SK-N-SH (cell line): ENCODE measurements at regions not wholly inside any gene's neighbourhood (a gene's known extent, or its start where the extent isn't known, plus 50 kb on each side); places are given as distances from the start of the nearest gene placed in this dataset.

ENCODE experiments used
- CTCF ChIA-PET: fragments of 300-600, 350-600 bp; formaldehyde crosslinking; extraction: SDS; loops from one replicate; lab custom pipeline; 2021; lab: Yijun Ruan, JAX
- POLR2A ChIA-PET: fragments of 350-600 bp; sonication (Branson Sonifier 250); formaldehyde crosslinking; extraction: SDS; loops from one replicate; lab custom pipeline; 2020; ENCODE audit warnings: antibody characterized with exemption, inconsistent platforms; lab: Yijun Ruan, JAX
- DNase-seq: peaks from one replicate; pipeline ENCODE4 v3.0.0; 2012
- H2AFZ ChIP-seq: fragments of 200-600 bp; sonication (generic); 2 replicates; pipeline ENCODE4 v1.8.1; 2016; ENCODE audit warnings: antibody characterized with exemption, mild to moderate bottlenecking, low read depth
- H3F3A ChIP-seq: fragments of 200-600 bp; sonication (generic); replicated peaks from 2 replicates; pipeline ENCODE3; 2016; ENCODE audit warnings: antibody characterized with exemption, mild to moderate bottlenecking; ENCODE audit not compliant: insufficient read depth
- H3K27ac ChIP-seq, 2 experiments: fragments of 200-500 bp in 1 of 2; fragments of 200-600 bp in 1 of 2; sonication (Bioruptor generic) in 1 of 2; sonication (generic), shearing (Covaris generic) in 1 of 2; 2 replicates each; pipeline versions ENCODE4 v1.5.1 to v1.6.1; 2014 to 2016; ENCODE audit warnings: low read depth in 2 of 2, inconsistent platforms in 1 of 2, low read length in 1 of 2, mild to moderate bottlenecking in 1 of 2, mixed read lengths in 1 of 2
- H3K27me3 ChIP-seq: fragments of 200-600 bp; sonication (generic), shearing (Covaris generic); 2 replicates; pipeline ENCODE4 v1.6.1; 2016; ENCODE audit warnings: mixed run types; ENCODE audit not compliant: insufficient read depth
- H3K36me3 ChIP-seq, 2 experiments: fragments of 200-500 bp in 1 of 2; fragments of 200-600 bp in 1 of 2; sonication (Bioruptor generic) in 1 of 2; sonication (generic) in 1 of 2; replicated peaks in 1 of 2; 2 replicates each; pipeline versions ENCODE3 to v1.5.1; 2014 to 2016; ENCODE audit warnings: low read length in 1 of 2, mild to moderate bottlenecking in 1 of 2; ENCODE audit not compliant: insufficient read depth in 2 of 2, control insufficient read depth in 1 of 2
- H3K4me1 ChIP-seq, 2 experiments: fragments of 200-500 bp in 1 of 2; fragments of 200-600 bp in 1 of 2; sonication (Bioruptor generic) in 1 of 2; sonication (generic), shearing (Covaris generic) in 1 of 2; 2 replicates each; pipeline versions ENCODE4 v1.5.1 to v1.6.1; 2014 to 2016; ENCODE audit warnings: low read depth in 1 of 2, low read length in 1 of 2, mixed run types in 1 of 2; ENCODE audit not compliant: insufficient read depth in 2 of 2, control insufficient read depth in 1 of 2
- H3K4me2 ChIP-seq: fragments of 200-600 bp; sonication (generic), shearing (Covaris generic); 2 replicates; pipeline ENCODE4 v1.6.1; 2017; ENCODE audit warnings: mixed run types
- H3K4me3 ChIP-seq, 2 experiments: fragments of 200-500 bp in 1 of 2; fragments of 200-600 bp in 1 of 2; sonication (Bioruptor generic) in 1 of 2; sonication (generic), shearing (Covaris generic) in 1 of 2; 2 replicates each; pipeline versions ENCODE4 v1.5.1 to v1.8.1; 2014 to 2016; ENCODE audit warnings: low read depth in 2 of 2, inconsistent platforms in 1 of 2, low read length in 1 of 2, mild to moderate bottlenecking in 1 of 2, mixed read lengths in 1 of 2, moderate library complexity in 1 of 2
- H3K79me2 ChIP-seq: fragments of 200-600 bp; sonication (generic); 2 replicates; pipeline ENCODE4 v1.8.1; 2017; ENCODE audit warnings: mild to moderate bottlenecking; ENCODE audit not compliant: insufficient read depth
- H3K9ac ChIP-seq: fragments of 200-600 bp; sonication (generic); 2 replicates; pipeline ENCODE4 v1.6.1; 2017; ENCODE audit warnings: mixed run types
- H3K9me2 ChIP-seq: fragments of 200-600 bp; sonication (generic); 2 replicates; pipeline ENCODE4 v1.6.1; 2017; ENCODE audit warnings: mixed run types
- H3K9me3 ChIP-seq: fragments of 200-600 bp; sonication (generic); 2 replicates; pipeline ENCODE4 v1.6.1; 2017; ENCODE audit warnings: mixed run types, mild to moderate bottlenecking, moderate library complexity
- H4K20me1 ChIP-seq: fragments of 200-600 bp; sonication (generic); 2 replicates; pipeline ENCODE4 v1.6.1; 2017; ENCODE audit warnings: mild to moderate bottlenecking, mixed run types; ENCODE audit not compliant: insufficient read depth
- CHD2 ChIP-seq: fragments of 150-350 bp; IDR thresholded peaks from 2 replicates; pipeline ENCODE4 v1.6.1; 2018; ENCODE audit warnings: low read length; ENCODE audit not compliant: partially characterized antibody
- ELF1 ChIP-seq: IDR thresholded peaks from 2 replicates; pipeline ENCODE4 v1.4.0; 2012
- EP300 ChIP-seq, 2 experiments: IDR thresholded peaks; 2 replicates each; pipeline versions ENCODE4 v1.4.0 to v1.6.1; 2012; ENCODE audit warnings: borderline replicate concordance in 1 of 2, low read depth in 1 of 2, low read length in 1 of 2
- EZH2phosphoT487 ChIP-seq: fragments of 200-600 bp; sonication (generic); IDR thresholded peaks from 2 replicates; pipeline ENCODE4 v1.6.1; 2017; ENCODE audit warnings: low read depth, mixed run types, mild to moderate bottlenecking, antibody characterized with exemption, moderate library complexity, borderline replicate concordance
- FOSL2 ChIP-seq: IDR thresholded peaks from 2 replicates; pipeline ENCODE4 v1.4.0; 2012; ENCODE audit warnings: low read depth, mild to moderate bottlenecking, moderate library complexity, borderline replicate concordance
- FOXJ3 ChIP-seq: sonication (generic); formaldehyde crosslinking; IDR thresholded peaks from 2 replicates; pipeline ENCODE4 v1.5.1; 2020; ENCODE audit warnings: mild to moderate bottlenecking, missing genetic modification reagents
- FOXM1 ChIP-seq: IDR thresholded peaks from 2 replicates; pipeline ENCODE4 v1.4.0; 2012; ENCODE audit warnings: low read depth, mild to moderate bottlenecking
- GATA2 ChIP-seq: sonication (generic); formaldehyde crosslinking; IDR thresholded peaks from 2 replicates; pipeline ENCODE4 v1.5.0; 2020; ENCODE audit warnings: mild to moderate bottlenecking, missing genetic modification reagents
- IRF3 ChIP-seq: fragments of 150-350 bp; IDR thresholded peaks from 2 replicates; pipeline ENCODE4 v1.6.1; 2016; ENCODE audit warnings: mild to moderate bottlenecking, low read depth, low read length
- JUND ChIP-seq: IDR thresholded peaks from 2 replicates; pipeline ENCODE4 v1.4.0; 2012
- MEF2A ChIP-seq: IDR thresholded peaks from 2 replicates; pipeline ENCODE4 v1.4.0; 2012; ENCODE audit warnings: low read depth, borderline replicate concordance
- MXI1 ChIP-seq: IDR thresholded peaks from 2 replicates; pipeline ENCODE4 v1.6.1; 2012; ENCODE audit warnings: mild to moderate bottlenecking, low read depth, low read length, improper control_type of control experiment
- NFIC ChIP-seq: IDR thresholded peaks from 2 replicates; pipeline ENCODE4 v1.4.0; 2012; ENCODE audit warnings: borderline replicate concordance
- NRF1 ChIP-seq: IDR thresholded peaks from 2 replicates; pipeline ENCODE4 v1.6.1; 2012; ENCODE audit warnings: low read depth, mild to moderate bottlenecking, low read length
- PBX3 ChIP-seq: IDR thresholded peaks from 2 replicates; pipeline ENCODE4; 2012
- POLR2AphosphoS5 ChIP-seq: IDR thresholded peaks from 2 replicates; pipeline ENCODE4 v1.6.1; 2012; ENCODE audit warnings: low read depth, low read length
- RAD21 ChIP-seq: IDR thresholded peaks from 2 replicates; pipeline ENCODE4 v1.6.1; 2012; ENCODE audit warnings: mild to moderate bottlenecking, low read length
- REST ChIP-seq: IDR thresholded peaks from 2 replicates; pipeline ENCODE4 v1.6.1; 2012; ENCODE audit warnings: mild to moderate bottlenecking, low read depth, low read length, moderate library complexity
- RFX5 ChIP-seq: IDR thresholded peaks from 2 replicates; pipeline ENCODE4 v1.6.1; 2012; ENCODE audit warnings: mild to moderate bottlenecking, improper control_type of control experiment, low read length
- RXRA ChIP-seq: IDR thresholded peaks from 2 replicates; pipeline ENCODE4 v1.4.0; 2012; ENCODE audit warnings: low read depth, mild to moderate bottlenecking, borderline replicate concordance
- SIN3A ChIP-seq: IDR thresholded peaks from 2 replicates; pipeline ENCODE4 v1.6.1; 2012; ENCODE audit warnings: low read depth, mild to moderate bottlenecking, low read length, moderate library complexity, borderline replicate concordance
- SMC3 ChIP-seq: IDR thresholded peaks from 2 replicates; pipeline ENCODE4 v1.6.1; 2012; ENCODE audit warnings: low read depth, low read length, improper control_type of control experiment
- TCF12 ChIP-seq: IDR thresholded peaks from 2 replicates; pipeline ENCODE4 v1.4.0; 2012
- TEAD4 ChIP-seq: IDR thresholded peaks from 2 replicates; pipeline ENCODE4 v1.4.0; 2012; ENCODE audit warnings: mild to moderate bottlenecking, borderline replicate concordance; ENCODE audit not compliant: insufficient read depth
- WGBS: methylation state at CpG from one replicate; pipeline ENCODE4 v1.1.6; 2017; ENCODE audit warnings: low lambda C conversion rate; 5-methylcytosine and 5-hydroxymethylcytosine counted together

GRCh38 chr18:70892381-70892780, 603.5 kb downstream of the SOCS6 start:
- POLR2A ChIA-PET: no interaction called here
- WGBS: 58% methylated on average over 1 of the region's 1 CpG
- TF ChIP-seq TCF12 (no peak), NFIC (no peak), CHD2 (no peak), MXI1 (no peak), EZH2phosphoT487 (no peak), EP300 (IDR thresholded peaks at IDR 0.05; ENCODE audit: borderline replicate concordance in 1 of 2, low read depth in 1 of 2, low read length in 1 of 2) (no peak), ELF1 (no peak), SMC3 (no peak), RAD21 (no peak)

GRCh38 chr18:70870292-70870691, 581.4 kb downstream of the SOCS6 start:
- Histone ChIP-seq H3K4me1 (no peaks in the 10 kb centered on the region), H3K79me2 (no peaks in the 10 kb centered on the region), H4K20me1 (no peaks in the 10 kb centered on the region), H3K36me3 (no peaks in the 10 kb centered on the region), H3K4me2 (no peak overlapping the region), H3K9me2 (no peaks in the 10 kb centered on the region), H3K9me3 (no peaks in the 10 kb centered on the region), H3K27ac (no peak overlapping the region), H3K4me3 (no peak overlapping the region), H3F3A (no peaks in the 10 kb centered on the region), H3K9ac (no peak overlapping the region), H3K27me3 (no peaks in the 10 kb centered on the region), H2AFZ (no peak overlapping the region)
- DNase-seq: no peak
- CTCF ChIA-PET: no interaction called here
- WGBS: 70% methylated on average over 1 of the region's 1 CpG
- TF ChIP-seq RFX5: no peak
- no peak for TF ChIP-seq TEAD4
- no peak for TF ChIP-seq MEF2A
- no peak for TF ChIP-seq FOXM1
- TF ChIP-seq IRF3: no peak
- no peak for TF ChIP-seq FOXJ3
- no peak for TF ChIP-seq NRF1
- no peak for TF ChIP-seq POLR2AphosphoS5
- no peak for TF ChIP-seq RXRA
- TF ChIP-seq FOSL2: no peak
- TF ChIP-seq PBX3: no peak
- no peak for TF ChIP-seq ELF1
- TF ChIP-seq TCF12: no peak
- no peak for TF ChIP-seq SIN3A
- TF ChIP-seq EZH2phosphoT487: no peak
- TF ChIP-seq MXI1: no peak
- no peak for TF ChIP-seq JUND
- TF ChIP-seq REST: no peak
- no peak for TF ChIP-seq RAD21
- TF ChIP-seq GATA2 (CRISPR knock-in tag): no peak
- POLR2A ChIA-PET: no interaction called here

More at GRCh38 chr18:70892381-70892780, 603.5 kb downstream of the SOCS6 start:
- no peaks in the 10 kb centered on the region for H3K36me3 ChIP-seq
- no peaks in the 10 kb centered on the region for H3K4me1 ChIP-seq
- H3K27ac ChIP-seq: no peak overlapping the region
- no peak overlapping the region for H3K9ac ChIP-seq
- H3K4me2 ChIP-seq: no peak overlapping the region
- H3K9me2 ChIP-seq: no peaks in the 10 kb centered on the region
- CTCF ChIA-PET: no interaction called here
- DNase-seq: no peak
- no peaks in the 10 kb centered on the region for H3K79me2 ChIP-seq
- H2AFZ ChIP-seq: no peak overlapping the region
- H4K20me1 ChIP-seq: no peaks in the 10 kb centered on the region
- no peaks in the 10 kb centered on the region for H3F3A ChIP-seq
- H3K27me3 ChIP-seq: no peaks in the 10 kb centered on the region
- no peak overlapping the region for H3K4me3 ChIP-seq
- H3K9me3 ChIP-seq: no peaks in the 10 kb centered on the region
